ENCODE measurements at regions not wholly inside any gene's neighbourhood (a gene's known extent, or its start where the extent isn't known, plus 50 kb on each side); places are given as distances from the start of the nearest gene placed in this dataset.
A peak's percentile ranks its signal among the peaks of the same experiment; 100 is the strongest.
"Not testable (repeated sequence)": the region's sequence is repeated elsewhere in the genome, so short reads cannot be mapped to it uniquely, and the experiment has no call there.

- no peak for DNase-seq (ENCODE audit: low read depth)
Measured at GRCh38 chr7:34207810-34208209, 302.5 kb downstream of the BMPER start.

GRCh38 chr7:34208878-34209621, 303.7 kb downstream of the BMPER start:
- no peak for DNase-seq (ENCODE audit: low read depth)

GRCh38 chr7:34211018-34211417, 305.7 kb downstream of the BMPER start:
- no peak for DNase-seq (ENCODE audit: low read depth)

GRCh38 chr7:34217972-34218371, 312.6 kb downstream of the BMPER start:
- no peak for DNase-seq (ENCODE audit: low read depth)

- DNase-seq (ENCODE audit: low read depth): no peak
Measured at GRCh38 chr7:34219153-34219718, 313.9 kb downstream of the BMPER start.

GRCh38 chr7:34220506-34221185, 315.3 kb downstream of the BMPER start:
- DNase-seq (ENCODE audit: low read depth): no peak

- DNase-seq (ENCODE audit: low read depth): no peak
Measured at GRCh38 chr7:34222316-34222715, 317.0 kb downstream of the BMPER start.

GRCh38 chr7:34222722-34223121, 317.4 kb downstream of the BMPER start:
- no peak for DNase-seq (ENCODE audit: low read depth)

- no peak for DNase-seq (ENCODE audit: low read depth)
Measured at GRCh38 chr7:34224281-34224680, 318.9 kb downstream of the BMPER start.

- no peak for DNase-seq (ENCODE audit: low read depth)
Measured at GRCh38 chr7:34225193-34225592, 319.9 kb downstream of the BMPER start.

GRCh38 chr7:34227525-34227924, 322.2 kb downstream of the BMPER start:
- no peak for DNase-seq (ENCODE audit: low read depth)

GRCh38 chr7:34235101-34235500, 329.8 kb downstream of the BMPER start:
- not testable (repeated sequence) for DNase-seq (ENCODE audit: low read depth)

GRCh38 chr7:34236057-34236456, 330.7 kb downstream of the BMPER start:
- DNase-seq (ENCODE audit: low read depth): peak; percentile 20

- no peak for DNase-seq (ENCODE audit: low read depth)
Measured at GRCh38 chr7:34236839-34237492, 331.6 kb downstream of the BMPER start.

GRCh38 chr7:34237493-34237849, 332.1 kb downstream of the BMPER start:
- DNase-seq (ENCODE audit: low read depth): no peak

- no peak for DNase-seq (ENCODE audit: low read depth)
Measured at GRCh38 chr7:34240417-34240816, 335.1 kb downstream of the BMPER start.

GRCh38 chr7:34242391-34242790, 337.1 kb downstream of the BMPER start:
- no peak for DNase-seq (ENCODE audit: low read depth)

GRCh38 chr7:34245246-34245645, 339.9 kb downstream of the BMPER start:
- no peak for DNase-seq (ENCODE audit: low read depth)

GRCh38 chr7:34247468-34247867, 342.1 kb downstream of the BMPER start:
- DNase-seq (ENCODE audit: low read depth): peak; percentile 49

- no peak for DNase-seq (ENCODE audit: low read depth)
Measured at GRCh38 chr7:34249192-34249591, 343.9 kb downstream of the BMPER start.

- DNase-seq (ENCODE audit: low read depth): peak; percentile 93
Measured at GRCh38 chr7:34260279-34260678, 354.9 kb downstream of the BMPER start.

- no peak for DNase-seq (ENCODE audit: low read depth)
Measured at GRCh38 chr7:34263168-34263567, 357.8 kb downstream of the BMPER start.

- DNase-seq (ENCODE audit: low read depth): no peak
Measured at GRCh38 chr7:34269084-34269483, 363.7 kb downstream of the BMPER start.

Measured in iris pigment epithelial cell (primary cell).